K562 (cell line): ENCODE measurements at regions not wholly inside any gene's neighbourhood (a gene's known extent, or its start where the extent isn't known, plus 50 kb on each side); places are given as distances from the start of the nearest gene placed in this dataset.
"Not testable (repeated sequence)": the region's sequence is repeated elsewhere in the genome, so short reads cannot be mapped to it uniquely, and the experiment has no call there.

Source experiments
- DMBX1 ChIP-seq: fragments of 250-450 bp; sonication (Bioruptor Pico); IDR thresholded peaks from 2 replicates; pipeline ENCODE4 v1.8.0; 2022; ENCODE audit warnings: inconsistent platforms, mild to moderate bottlenecking, moderate library complexity, borderline replicate concordance
- MLLT1 ChIP-seq, 2 experiments: fragments of 450-650 bp; IDR thresholded peaks; 2 replicates each; pipeline ENCODE4 v1.6.1; 2016
- NBN ChIP-seq: fragments of 450-650 bp; IDR thresholded peaks from 2 replicates; pipeline ENCODE4 v1.6.1; 2016; ENCODE audit warnings: low read depth, mild to moderate bottlenecking
- POLR2A ChIP-seq: fragments of 450-650 bp; conservative IDR thresholded peaks from 2 replicates; pipeline ENCODE4 v1.6.1; 2016
- SUPT5H ChIP-seq: fragments of 450-650 bp; IDR thresholded peaks from 2 replicates; pipeline ENCODE4 v1.6.1; 2016
- YY1 ChIP-seq, 3 experiments: IDR thresholded peaks; 2 replicates each; pipeline ENCODE4 v1.6.1; 2011; ENCODE audit warnings: low read length in 2 of 3, mild to moderate bottlenecking in 2 of 3, moderate library complexity in 2 of 3, borderline replicate concordance in 1 of 3, control low read depth in 1 of 3, low read depth in 1 of 3; ENCODE audit not compliant: insufficient read depth in 3 of 3, insufficient replicate concordance in 2 of 3, control insufficient read depth in 1 of 3, insufficient read length in 1 of 3; ENCODE audit errors: extremely low read depth in 1 of 3
- ZBTB40 ChIP-seq, 2 experiments: fragments of 450-650 bp in 1 of 2; sonication (generic) in 1 of 2; formaldehyde crosslinking in 1 of 2; IDR thresholded peaks; 2 replicates each; pipeline versions ENCODE4 v1.7.1 to v1.9.0; 2016 to 2022; ENCODE audit warnings: inconsistent platforms in 1 of 2, mild to moderate bottlenecking in 1 of 2, missing genetic modification reagents in 1 of 2
- ZNF324 ChIP-seq: fragments of 250-450 bp; sonication (Bioruptor Pico); IDR thresholded peaks from 2 replicates; pipeline ENCODE4 v1.4.0; 2020; ENCODE audit warnings: mild to moderate bottlenecking
- TF ChIP-seq, protein P1 (sequence below): fragments of 450-650 bp; conservative IDR thresholded peaks from 2 replicates; pipeline ENCODE4 v1.6.1; 2016; ENCODE audit warnings: missing genetic modification characterization, low read depth, mild to moderate bottlenecking, control low read depth, missing compliant biosample characterization
- TF ChIP-seq, protein P2 (sequence below), 2 experiments: fragments of 200-800 bp in 1 of 2; sonication (Bioruptor generic) in 1 of 2; sonication (generic) in 1 of 2; formaldehyde crosslinking in 1 of 2; IDR thresholded peaks in 1 of 2; conservative IDR thresholded peaks in 1 of 2; 2 replicates each; pipeline versions ENCODE4 v1.5.0 to v1.6.1; 2016 to 2020; ENCODE audit warnings: missing compliant biosample characterization in 1 of 2, missing genetic modification characterization in 1 of 2, missing genetic modification reagents in 1 of 2

- peak; percentile 63 for TF ChIP-seq ZBTB40 (IDR thresholded peaks at IDR 0.05)
- TF ChIP-seq ZBTB40 (CRISPR knock-in tag; IDR thresholded peaks at IDR 0.05), result not testable (repeated sequence)
- TF ChIP-seq SUPT5H, result peak; percentile 29; the same call in 1 of the 2 replicates
- peak in 2 of 3 experiments; percentile 28 to 72 for TF ChIP-seq YY1 (IDR thresholded peaks at IDR 0.05; ENCODE audit: borderline replicate concordance in 1 of 3, control insufficient read depth in 1 of 3, extremely low read depth in 1 of 3, insufficient read depth in 3 of 3, insufficient read length in 1 of 3, insufficient replicate concordance in 2 of 3, low read depth in 1 of 3, low read length in 2 of 3)
- TF ChIP-seq, protein P1, sequence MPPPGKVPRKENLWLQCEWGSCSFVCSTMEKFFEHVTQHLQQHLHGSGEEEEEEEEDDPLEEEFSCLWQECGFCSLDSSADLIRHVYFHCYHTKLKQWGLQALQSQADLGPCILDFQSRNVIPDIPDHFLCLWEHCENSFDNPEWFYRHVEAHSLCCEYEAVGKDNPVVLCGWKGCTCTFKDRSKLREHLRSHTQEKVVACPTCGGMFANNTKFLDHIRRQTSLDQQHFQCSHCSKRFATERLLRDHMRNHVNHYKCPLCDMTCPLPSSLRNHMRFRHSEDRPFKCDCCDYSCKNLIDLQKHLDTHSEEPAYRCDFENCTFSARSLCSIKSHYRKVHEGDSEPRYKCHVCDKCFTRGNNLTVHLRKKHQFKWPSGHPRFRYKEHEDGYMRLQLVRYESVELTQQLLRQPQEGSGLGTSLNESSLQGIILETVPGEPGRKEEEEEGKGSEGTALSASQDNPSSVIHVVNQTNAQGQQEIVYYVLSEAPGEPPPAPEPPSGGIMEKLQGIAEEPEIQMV (tag), result peak; percentile 44; the same call in 1 of the 2 replicates
- TF ChIP-seq POLR2A, result peak; percentile 62
- TF ChIP-seq NBN, result 0 out of 2 replicates have a peak, but pooled peaks have one; percentile 47
- TF ChIP-seq DMBX1 (CRISPR knock-in tag), result 0 out of 2 replicates have a peak, but pooled peaks have one; percentile 53
- TF ChIP-seq, protein P2, sequence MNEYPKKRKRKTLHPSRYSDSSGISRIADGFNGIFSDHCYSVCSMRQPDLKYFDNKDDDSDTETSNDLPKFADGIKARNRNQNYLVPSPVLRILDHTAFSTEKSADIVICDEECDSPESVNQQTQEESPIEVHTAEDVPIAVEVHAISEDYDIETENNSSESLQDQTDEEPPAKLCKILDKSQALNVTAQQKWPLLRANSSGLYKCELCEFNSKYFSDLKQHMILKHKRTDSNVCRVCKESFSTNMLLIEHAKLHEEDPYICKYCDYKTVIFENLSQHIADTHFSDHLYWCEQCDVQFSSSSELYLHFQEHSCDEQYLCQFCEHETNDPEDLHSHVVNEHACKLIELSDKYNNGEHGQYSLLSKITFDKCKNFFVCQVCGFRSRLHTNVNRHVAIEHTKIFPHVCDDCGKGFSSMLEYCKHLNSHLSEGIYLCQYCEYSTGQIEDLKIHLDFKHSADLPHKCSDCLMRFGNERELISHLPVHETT (CRISPR knock-in tag; conservative IDR thresholded peaks at IDR 0.05 in 1 of 2, IDR thresholded peaks at IDR 0.05 in 1 of 2), result 0 out of 4 replicates have a peak, but pooled peaks of 1 of the 2 experiments have one; percentile 18
- peak; percentile 29 to 78; a peak in 2 of 4 replicates for TF ChIP-seq MLLT1 (IDR thresholded peaks at IDR 0.05)
- peak; percentile 23; the same call in 1 of the 2 replicates for TF ChIP-seq ZNF324 (CRISPR knock-in tag)
These were observed 71.9 kb downstream of the ADCYAP1 start (continued) for GRCh38 chr18:976393-977128.
